ENCODE measurements at regions not wholly inside any gene's neighbourhood (a gene's known extent, or its start where the extent isn't known, plus 50 kb on each side); places are given as distances from the start of the nearest gene placed in this dataset.

- TF ChIP-seq CTCF (IDR thresholded peaks at IDR 0.05; ENCODE audit: low read depth, low read length) = no peak
- TF ChIP-seq POLR2A (IDR thresholded peaks at IDR 0.05; ENCODE audit: extremely low read depth, insufficient read length) = no peak
These were observed 181.7 kb upstream of the GPR101 start for GRCh38 chrX:137215467-137215866.

Measured in NB4 (cell line).